ENCODE measurements at regions not wholly inside any gene's neighbourhood (a gene's known extent, or its start where the extent isn't known, plus 50 kb on each side); places are given as distances from the start of the nearest gene placed in this dataset.
"Not testable (repeated sequence)": the region's sequence is repeated elsewhere in the genome, so short reads cannot be mapped to it uniquely, and the experiment has no call there.

DNA sequence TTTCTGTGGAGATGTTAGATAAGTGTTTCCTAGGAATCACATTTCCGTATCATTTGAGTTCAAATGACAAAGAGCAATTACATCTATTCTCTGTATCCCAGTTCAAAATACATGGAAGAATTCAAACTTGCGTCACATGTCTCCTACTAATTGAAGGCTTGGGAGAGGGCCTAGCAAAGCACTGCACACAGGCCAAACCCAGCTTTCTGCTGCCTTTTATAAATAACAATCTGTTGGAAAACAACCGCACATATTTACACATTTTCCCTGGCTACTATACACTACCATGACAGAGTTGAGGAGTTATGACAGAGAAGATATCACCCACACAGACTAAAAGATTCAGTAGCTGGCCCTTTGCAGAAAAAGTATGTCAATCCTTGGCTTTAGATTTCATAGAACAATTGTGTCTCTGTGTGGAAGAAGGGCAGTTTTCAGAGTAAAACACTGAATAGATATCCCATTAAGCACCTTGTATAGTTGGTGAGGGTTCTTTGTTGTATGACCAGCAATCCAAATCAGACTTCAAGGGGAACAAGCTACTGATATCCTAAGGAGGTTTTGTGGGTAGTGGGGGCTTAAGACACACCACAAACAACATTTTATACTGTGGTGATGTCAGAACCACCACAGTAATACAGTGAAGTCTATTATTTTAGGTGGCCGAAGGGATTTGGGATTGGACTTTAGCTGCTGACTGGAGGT lies 861.3 kb downstream of the CCDC85A start:
- Histone ChIP-seq H3K36me3 (ENCODE audit: control insufficient read depth, insufficient read depth, low read length) (no peaks in the 10 kb centered on the region), H3K27me3 (ENCODE audit: control insufficient read depth, insufficient read depth, low read length) (no peaks in the 10 kb centered on the region), H3K4me3 (ENCODE audit: low read depth, low read length) (no peak overlapping the region)
- no peak for DNase-seq (ENCODE audit: low read depth)
- TF ChIP-seq, protein P1, sequence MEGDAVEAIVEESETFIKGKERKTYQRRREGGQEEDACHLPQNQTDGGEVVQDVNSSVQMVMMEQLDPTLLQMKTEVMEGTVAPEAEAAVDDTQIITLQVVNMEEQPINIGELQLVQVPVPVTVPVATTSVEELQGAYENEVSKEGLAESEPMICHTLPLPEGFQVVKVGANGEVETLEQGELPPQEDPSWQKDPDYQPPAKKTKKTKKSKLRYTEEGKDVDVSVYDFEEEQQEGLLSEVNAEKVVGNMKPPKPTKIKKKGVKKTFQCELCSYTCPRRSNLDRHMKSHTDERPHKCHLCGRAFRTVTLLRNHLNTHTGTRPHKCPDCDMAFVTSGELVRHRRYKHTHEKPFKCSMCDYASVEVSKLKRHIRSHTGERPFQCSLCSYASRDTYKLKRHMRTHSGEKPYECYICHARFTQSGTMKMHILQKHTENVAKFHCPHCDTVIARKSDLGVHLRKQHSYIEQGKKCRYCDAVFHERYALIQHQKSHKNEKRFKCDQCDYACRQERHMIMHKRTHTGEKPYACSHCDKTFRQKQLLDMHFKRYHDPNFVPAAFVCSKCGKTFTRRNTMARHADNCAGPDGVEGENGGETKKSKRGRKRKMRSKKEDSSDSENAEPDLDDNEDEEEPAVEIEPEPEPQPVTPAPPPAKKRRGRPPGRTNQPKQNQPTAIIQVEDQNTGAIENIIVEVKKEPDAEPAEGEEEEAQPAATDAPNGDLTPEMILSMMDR (IDR thresholded peaks at IDR 0.05; ENCODE audit: insufficient read depth, low read length, poor library complexity, severe bottlenecking), result no peak

DNA sequence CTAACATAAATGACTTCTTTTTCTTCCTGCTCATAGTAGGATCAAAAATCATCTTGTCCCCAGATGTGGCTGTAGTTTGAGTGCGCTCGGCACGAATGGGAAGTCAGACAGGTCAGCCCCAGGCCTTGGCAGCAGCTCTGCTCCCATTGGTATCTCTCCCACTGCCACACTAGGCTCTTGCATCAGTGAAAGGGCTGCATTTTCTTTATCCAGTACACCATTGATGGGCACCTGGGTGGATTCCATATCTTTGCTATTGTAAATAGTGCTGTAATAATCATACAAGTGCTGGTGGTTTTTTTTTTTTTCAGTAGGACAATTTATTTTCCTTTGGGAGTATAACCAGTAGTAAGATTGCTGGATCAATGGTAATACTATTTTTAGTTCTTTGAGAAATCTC lies 865.5 kb downstream of the CCDC85A start:
- TF ChIP-seq, protein P1 (IDR thresholded peaks at IDR 0.05; ENCODE audit: insufficient read depth, low read length, poor library complexity, severe bottlenecking), result no peak
- Histone ChIP-seq H3K27me3 (ENCODE audit: control insufficient read depth, insufficient read depth, low read length) (no peaks in the 10 kb centered on the region), H3K36me3 (ENCODE audit: control insufficient read depth, insufficient read depth, low read length) (no peaks in the 10 kb centered on the region), H3K4me3 (ENCODE audit: low read depth, low read length) (no peak overlapping the region)
- DNase-seq (ENCODE audit: low read depth), result no peak

DNA sequence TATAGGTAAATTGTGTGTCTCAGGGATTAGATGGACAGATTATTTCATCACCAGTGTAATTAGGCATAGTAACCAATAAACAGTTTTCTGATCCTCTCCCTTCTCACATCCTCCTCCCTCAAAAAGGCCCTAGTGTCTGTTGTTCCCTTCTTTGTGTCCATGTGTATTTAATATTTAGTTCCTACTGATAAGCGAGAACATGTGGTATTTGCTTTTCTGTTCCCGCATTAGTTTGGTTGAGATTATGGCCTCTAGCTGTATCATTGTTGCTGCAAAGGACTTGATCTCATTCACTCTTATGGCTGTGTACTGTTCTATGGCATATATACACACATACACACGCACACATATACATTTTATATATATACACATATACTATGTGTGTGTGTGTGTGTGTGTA lies 866.2 kb downstream of the CCDC85A start:
- no peak for DNase-seq (ENCODE audit: low read depth)
- Histone ChIP-seq H3K36me3 (ENCODE audit: control insufficient read depth, insufficient read depth, low read length) (no peaks in the 10 kb centered on the region), H3K4me3 (ENCODE audit: low read depth, low read length) (no peak overlapping the region), H3K27me3 (ENCODE audit: control insufficient read depth, insufficient read depth, low read length) (no peaks in the 10 kb centered on the region)
- TF ChIP-seq, protein P1 (IDR thresholded peaks at IDR 0.05; ENCODE audit: insufficient read depth, low read length, poor library complexity, severe bottlenecking), result no peak

DNA sequence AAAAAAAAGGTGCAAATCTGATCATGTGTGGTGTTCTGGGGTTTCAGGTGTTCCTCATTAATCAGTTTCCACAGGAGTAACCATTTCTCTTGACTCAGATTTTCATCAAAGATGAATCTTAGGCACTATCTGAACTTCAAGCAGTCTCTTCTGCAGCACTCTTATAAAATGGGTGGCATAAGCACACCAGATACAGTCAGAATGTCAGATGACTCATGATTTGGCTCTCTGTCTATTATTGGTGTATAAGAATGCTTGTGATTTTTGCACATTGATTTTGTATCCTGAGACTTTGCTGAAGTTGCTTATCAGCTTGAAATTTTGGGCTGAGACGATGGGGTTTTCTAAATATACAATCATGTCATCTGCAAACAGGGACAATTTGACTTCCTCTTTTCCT lies 882.5 kb downstream of the CCDC85A start:
- not testable (repeated sequence) for DNase-seq (ENCODE audit: low read depth); H3K4me3 ChIP-seq (ENCODE audit: low read depth, low read length); H3K27me3 ChIP-seq (ENCODE audit: control insufficient read depth, insufficient read depth, low read length); H3K36me3 ChIP-seq (ENCODE audit: control insufficient read depth, insufficient read depth, low read length)

DNA sequence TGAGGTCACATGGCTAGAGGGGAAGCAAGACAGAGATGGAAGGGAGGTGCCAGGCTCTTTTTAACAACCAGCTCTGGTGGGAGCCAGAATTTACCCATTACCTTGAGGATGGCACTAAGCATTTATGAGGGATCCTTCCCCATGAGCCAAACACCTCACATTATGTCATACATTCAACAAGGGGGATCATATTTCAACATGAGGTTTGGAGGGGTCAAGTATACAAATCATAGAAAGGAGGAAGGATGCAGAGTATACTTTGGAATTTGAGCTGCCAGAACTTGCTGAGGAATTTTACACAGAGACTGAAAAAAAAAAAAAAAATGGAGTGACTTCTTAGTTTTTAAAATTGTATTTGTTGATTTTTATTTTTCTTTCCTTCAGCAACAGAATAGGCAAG lies 891.4 kb downstream of the CCDC85A start:
- TF ChIP-seq, protein P1 (IDR thresholded peaks at IDR 0.05; ENCODE audit: insufficient read depth, low read length, poor library complexity, severe bottlenecking), result no peak
- no peaks in the 10 kb centered on the region for H3K27me3 ChIP-seq (ENCODE audit: control insufficient read depth, insufficient read depth, low read length)
- DNase-seq (ENCODE audit: low read depth), result no peak
- no peaks in the 10 kb centered on the region for H3K36me3 ChIP-seq (ENCODE audit: control insufficient read depth, insufficient read depth, low read length)
- H3K4me3 ChIP-seq (ENCODE audit: low read depth, low read length), result no peak overlapping the region

DNA sequence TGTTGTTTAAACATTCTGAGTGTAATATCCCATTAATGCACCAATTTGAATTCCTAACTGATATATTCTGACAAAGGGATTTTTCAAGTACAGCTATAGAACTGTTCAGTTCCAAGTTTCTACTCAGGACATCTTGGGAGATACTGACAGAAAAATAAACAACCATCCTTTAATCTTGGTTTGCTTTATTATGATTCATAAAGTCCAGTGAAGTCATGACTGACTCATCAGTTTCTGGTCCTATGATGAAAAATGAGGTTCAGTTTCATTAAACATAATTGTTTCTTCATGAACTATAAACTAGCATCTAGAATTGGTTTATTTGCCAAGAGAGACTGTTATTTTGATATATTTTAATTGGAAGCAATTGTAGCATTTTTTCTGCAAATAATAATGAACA lies 896.2 kb downstream of the CCDC85A start:
- TF ChIP-seq, protein P1 (IDR thresholded peaks at IDR 0.05; ENCODE audit: insufficient read depth, low read length, poor library complexity, severe bottlenecking), result no peak
- DNase-seq (ENCODE audit: low read depth), result no peak
- no peaks in the 10 kb centered on the region for H3K27me3 ChIP-seq (ENCODE audit: control insufficient read depth, insufficient read depth, low read length)
- no peaks in the 10 kb centered on the region for H3K36me3 ChIP-seq (ENCODE audit: control insufficient read depth, insufficient read depth, low read length)
- no peak overlapping the region for H3K4me3 ChIP-seq (ENCODE audit: low read depth, low read length)
